Hypothalamus (tissue), 51 donors: ENCODE measurements at regions not wholly inside any gene's neighbourhood (a gene's known extent, or its start where the extent isn't known, plus 50 kb on each side); places are given as distances from the start of the nearest gene placed in this dataset.
"Not testable (repeated sequence)": the region's sequence is repeated elsewhere in the genome, so short reads cannot be mapped to it uniquely, and the experiment has no call there.

Experiments used
- DNase-seq, 51 donors: peaks; one replicate each; lab custom pipeline; 2025; lab: John Stamatoyannopoulos, UW

GRCh38 chr6:111925296-111925695 lies 52.0 kb upstream of the FYN start:
- DNase-seq = no peak

GRCh38 chr6:111926731-111927302 lies 53.6 kb upstream of the FYN start:
- no peak for DNase-seq

- no peak for DNase-seq
Measured at GRCh38 chr6:111927321-111927720, 54.1 kb upstream of the FYN start.

GRCh38 chr6:111928139-111928538 lies 54.9 kb upstream of the FYN start:
- DNase-seq = no peak

GRCh38 chr6:111934611-111935010 lies 61.4 kb upstream of the FYN start:
- DNase-seq = not testable (repeated sequence)

- DNase-seq = no peak
Measured at GRCh38 chr6:111936718-111937117, 63.5 kb upstream of the FYN start.

- DNase-seq = no peak
Measured at GRCh38 chr6:111938710-111939109, 65.5 kb upstream of the FYN start.

- DNase-seq = no peak
Measured at GRCh38 chr6:111939902-111940301, 66.7 kb upstream of the FYN start.

- DNase-seq = no peak
Measured at GRCh38 chr6:111940801-111941200, 67.5 kb upstream of the FYN start.

GRCh38 chr6:111941686-111942330 lies 68.6 kb upstream of the FYN start:
- DNase-seq = no peak

GRCh38 chr6:111942561-111942960 lies 69.3 kb upstream of the FYN start:
- no peak for DNase-seq

- DNase-seq = no peak
Measured at GRCh38 chr6:111943266-111943665, 70.0 kb upstream of the FYN start.

GRCh38 chr6:111943726-111944125 lies 70.5 kb upstream of the FYN start:
- DNase-seq = no peak

GRCh38 chr6:111944541-111944940 lies 71.3 kb upstream of the FYN start:
- no peak for DNase-seq

GRCh38 chr6:111949546-111949945 lies 76.3 kb upstream of the FYN start:
- DNase-seq = no peak

GRCh38 chr6:111949984-111950383 lies 76.7 kb upstream of the FYN start:
- DNase-seq = not testable (repeated sequence)

GRCh38 chr6:111950661-111951496 lies 77.6 kb upstream of the FYN start:
- peak in 3 of 51 donors; percentile 1 to 5 (median 3) for DNase-seq

GRCh38 chr6:111951497-111952085 lies 78.3 kb upstream of the FYN start:
- DNase-seq = no peak

- no peak for DNase-seq
Measured at GRCh38 chr6:111952274-111952673, 79.0 kb upstream of the FYN start.

GRCh38 chr6:111952821-111953540 lies 79.7 kb upstream of the FYN start:
- no peak for DNase-seq

GRCh38 chr6:111956098-111956497 lies 82.8 kb upstream of the FYN start:
- DNase-seq = no peak
